ENCODE measurements at regions not wholly inside any gene's neighbourhood (a gene's known extent, or its start where the extent isn't known, plus 50 kb on each side); places are given as distances from the start of the nearest gene placed in this dataset.
"Not testable (repeated sequence)": the region's sequence is repeated elsewhere in the genome, so short reads cannot be mapped to it uniquely, and the experiment has no call there.

- DNase-seq = no peak
Measured at GRCh38 chr5:122674385-122674784, 100.5 kb upstream of the SNX2 start.

- DNase-seq = no peak
Measured at GRCh38 chr5:122680623-122681350, 94.1 kb upstream of the SNX2 start.

- DNase-seq = no peak
Measured at GRCh38 chr5:122683631-122684030, 91.2 kb upstream of the SNX2 start.

- peak; percentile 22 to 63 for DNase-seq
Measured at GRCh38 chr5:122690266-122690665, 84.6 kb upstream of the SNX2 start.

GRCh38 chr5:122691931-122692330 is 82.9 kb upstream of the SNX2 start:
- no peak for DNase-seq

- DNase-seq = no peak
Measured at GRCh38 chr5:122693963-122694362, 80.9 kb upstream of the SNX2 start.

GRCh38 chr5:122694884-122695283 is 80.0 kb upstream of the SNX2 start:
- no peak for DNase-seq

GRCh38 chr5:122696735-122697134 is 78.1 kb upstream of the SNX2 start:
- DNase-seq = not testable (repeated sequence)

- DNase-seq = no peak
Measured at GRCh38 chr5:122697191-122697590, 77.7 kb upstream of the SNX2 start.

- no peak for DNase-seq
Measured at GRCh38 chr5:122699201-122699600, 75.7 kb upstream of the SNX2 start.

- DNase-seq = peak in 1 of 2 experiments; percentile 6
Measured at GRCh38 chr5:122701640-122702523, 73.0 kb upstream of the SNX2 start.

- no peak for DNase-seq
Measured at GRCh38 chr5:122702524-122702875, 72.4 kb upstream of the SNX2 start.

- no peak for DNase-seq
Measured at GRCh38 chr5:122703203-122703602, 71.7 kb upstream of the SNX2 start.

GRCh38 chr5:122704247-122705036 is 70.4 kb upstream of the SNX2 start:
- DNase-seq = peak; percentile 14 to 35

- DNase-seq = no peak
Measured at GRCh38 chr5:122705851-122706250, 69.0 kb upstream of the SNX2 start.

- no peak for DNase-seq
Measured at GRCh38 chr5:122707796-122708195, 67.1 kb upstream of the SNX2 start.

- no peak for DNase-seq
Measured at GRCh38 chr5:122713041-122713440, 61.8 kb upstream of the SNX2 start.

GRCh38 chr5:122715095-122715494 is 59.8 kb upstream of the SNX2 start:
- no peak for DNase-seq

GRCh38 chr5:122718611-122719010 is 56.3 kb upstream of the SNX2 start:
- DNase-seq = no peak

- no peak for DNase-seq
Measured at GRCh38 chr5:122719991-122720746, 54.7 kb upstream of the SNX2 start.

- no peak for DNase-seq
Measured at GRCh38 chr5:122721127-122721526, 53.8 kb upstream of the SNX2 start.

GRCh38 chr5:122722341-122722740 is 52.5 kb upstream of the SNX2 start:
- DNase-seq = no peak
